ENCODE measurements at regions not wholly inside any gene's neighbourhood (a gene's known extent, or its start where the extent isn't known, plus 50 kb on each side); places are given as distances from the start of the nearest gene placed in this dataset.

DNA sequence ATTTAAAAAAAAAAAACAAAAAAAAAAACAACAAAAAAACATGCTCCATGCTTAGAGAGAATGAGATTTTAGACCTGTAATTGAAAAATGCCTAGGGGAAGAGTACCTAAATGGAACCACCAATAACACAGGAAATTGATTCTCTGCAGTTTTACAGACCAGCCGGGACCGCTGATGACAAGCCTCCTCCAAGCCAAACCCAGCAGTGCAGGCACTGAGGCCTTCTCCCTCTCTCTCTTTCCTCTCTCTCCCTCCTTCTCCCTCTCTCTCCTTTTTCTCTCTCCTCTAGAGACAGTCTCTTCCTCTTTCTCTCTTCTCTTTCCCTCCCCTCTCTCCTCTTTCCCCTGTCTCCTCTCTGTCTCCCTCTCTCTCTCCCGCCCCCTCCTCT is 228.8 kb upstream of the COPS8 start:
- TF ChIP-seq, protein P1, sequence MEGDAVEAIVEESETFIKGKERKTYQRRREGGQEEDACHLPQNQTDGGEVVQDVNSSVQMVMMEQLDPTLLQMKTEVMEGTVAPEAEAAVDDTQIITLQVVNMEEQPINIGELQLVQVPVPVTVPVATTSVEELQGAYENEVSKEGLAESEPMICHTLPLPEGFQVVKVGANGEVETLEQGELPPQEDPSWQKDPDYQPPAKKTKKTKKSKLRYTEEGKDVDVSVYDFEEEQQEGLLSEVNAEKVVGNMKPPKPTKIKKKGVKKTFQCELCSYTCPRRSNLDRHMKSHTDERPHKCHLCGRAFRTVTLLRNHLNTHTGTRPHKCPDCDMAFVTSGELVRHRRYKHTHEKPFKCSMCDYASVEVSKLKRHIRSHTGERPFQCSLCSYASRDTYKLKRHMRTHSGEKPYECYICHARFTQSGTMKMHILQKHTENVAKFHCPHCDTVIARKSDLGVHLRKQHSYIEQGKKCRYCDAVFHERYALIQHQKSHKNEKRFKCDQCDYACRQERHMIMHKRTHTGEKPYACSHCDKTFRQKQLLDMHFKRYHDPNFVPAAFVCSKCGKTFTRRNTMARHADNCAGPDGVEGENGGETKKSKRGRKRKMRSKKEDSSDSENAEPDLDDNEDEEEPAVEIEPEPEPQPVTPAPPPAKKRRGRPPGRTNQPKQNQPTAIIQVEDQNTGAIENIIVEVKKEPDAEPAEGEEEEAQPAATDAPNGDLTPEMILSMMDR (IDR thresholded peaks at IDR 0.05), result no peak
- no peak for TF ChIP-seq POLR2A (IDR thresholded peaks at IDR 0.05)

All from ovary (tissue), 3 donors.